Urothelium cell line (cell line): ENCODE measurements at regions not wholly inside any gene's neighbourhood (a gene's known extent, or its start where the extent isn't known, plus 50 kb on each side); places are given as distances from the start of the nearest gene placed in this dataset.

ENCODE experiments used
- DNase-seq: peaks from one replicate; pipeline ENCODE4 v3.0.0; 2011; ENCODE audit warnings: low spot score, mixed read lengths
- FAIRE-seq: peaks from 2 replicates; lab custom pipeline; 2011; peaks lifted over from hg19 to GRCh38; lab: Jason Lieb, UNC

DNA sequence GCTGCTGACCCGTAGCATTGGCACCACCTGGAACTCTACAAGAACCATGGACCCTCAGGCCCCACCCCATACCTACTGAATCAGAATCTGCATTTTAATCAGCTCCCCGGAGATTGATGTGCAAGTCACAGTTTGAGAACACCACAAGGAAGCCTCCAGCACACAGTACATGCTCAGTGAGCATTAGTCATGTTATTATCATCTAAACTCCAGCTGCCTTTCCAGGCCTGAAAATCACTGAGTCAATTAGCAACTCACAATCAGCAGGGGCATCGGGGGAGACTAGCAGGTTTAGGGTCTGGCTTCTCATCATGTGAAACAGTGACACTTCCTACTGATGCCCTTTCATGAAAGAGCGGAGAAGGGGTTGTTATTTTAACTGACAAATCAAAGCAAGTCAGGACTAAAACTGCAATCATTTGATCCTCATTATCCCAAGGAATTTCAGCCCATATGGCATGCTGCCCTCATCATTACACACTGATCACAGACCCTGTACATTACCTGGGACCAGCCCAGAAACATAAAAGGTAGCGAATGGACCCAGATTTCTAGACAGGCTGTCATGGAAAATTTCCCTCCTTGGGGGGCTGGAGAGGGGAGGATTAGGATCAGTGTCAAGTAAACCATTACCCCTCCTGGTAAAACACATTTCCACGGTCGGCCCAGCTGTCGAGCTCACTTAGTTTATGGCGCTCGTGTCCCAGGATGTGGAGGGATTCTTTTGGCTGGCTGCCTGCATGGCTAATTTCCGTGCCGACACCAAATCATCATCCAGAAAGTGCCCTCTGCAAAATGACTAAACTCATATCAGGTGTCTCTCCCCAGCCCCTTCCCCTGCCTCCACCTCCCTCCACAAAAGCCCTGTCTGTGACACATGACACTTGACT lies 122.8 kb downstream of the PRLHR start:
- no peak for FAIRE-seq

DNA sequence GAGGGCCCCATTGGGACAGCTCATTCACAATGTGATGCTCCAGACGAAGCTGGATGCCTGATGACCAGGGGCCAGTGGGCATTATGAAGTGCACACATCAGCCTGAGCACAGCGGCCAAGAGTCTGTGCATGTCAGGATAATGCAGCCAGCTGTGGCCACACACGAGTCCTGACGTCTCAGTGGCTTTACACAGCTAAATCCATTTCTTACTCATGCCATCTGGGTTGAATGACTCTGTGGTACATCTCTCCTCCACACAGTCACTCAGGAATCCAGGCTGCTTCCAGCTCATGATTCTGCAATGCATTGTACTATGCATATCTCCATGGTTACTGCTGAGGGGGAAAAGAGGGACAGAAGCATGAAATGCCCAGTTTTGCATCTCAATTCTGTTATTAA lies 123.6 kb downstream of the PRLHR start:
- peak; percentile 58 for FAIRE-seq
- DNase-seq, result peak; percentile 43

More for the DNA sequence above, 122.8 kb downstream of the PRLHR start:
- DNase-seq, result no peak

DNA sequence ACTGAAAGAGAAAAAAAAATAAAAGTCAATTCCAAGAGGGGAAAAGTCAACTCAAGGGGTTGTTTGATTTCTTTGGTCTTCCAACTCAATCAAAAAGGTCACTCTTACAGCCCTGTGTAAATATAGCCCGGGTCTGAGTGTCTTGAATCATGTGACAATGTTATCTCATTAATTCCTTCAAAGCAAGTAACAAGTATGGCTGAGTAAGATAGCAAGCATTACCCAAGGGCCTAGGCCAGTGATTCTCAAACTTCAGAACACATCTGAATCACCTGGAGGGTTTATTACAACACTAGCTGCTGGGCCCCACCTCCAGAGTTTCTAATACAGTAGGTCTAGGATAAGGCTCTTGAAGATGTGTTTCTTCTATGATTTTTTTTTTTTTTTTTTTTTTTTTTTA lies 125.0 kb downstream of the PRLHR start:
- DNase-seq, result no peak
- FAIRE-seq, result no peak

DNA sequence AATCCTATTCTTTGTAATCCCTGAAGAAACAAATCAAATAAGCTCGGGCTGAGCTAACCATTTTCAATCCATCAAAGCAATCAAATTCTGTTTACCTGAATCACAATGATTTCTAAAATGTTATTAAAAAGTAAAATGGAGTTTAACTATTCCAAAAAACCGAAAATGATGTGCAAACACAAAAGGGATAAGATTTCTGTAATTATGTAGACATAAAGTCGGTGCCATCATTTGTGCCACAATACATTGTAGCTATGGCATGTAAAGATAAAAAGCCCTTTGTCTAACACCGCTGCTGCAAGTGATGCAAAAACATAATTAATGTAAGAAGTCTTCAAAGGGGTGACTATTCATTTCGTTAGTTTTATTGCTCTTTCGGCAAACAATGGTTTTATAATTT lies 125.1 kb upstream of the FAM204A start:
- no peak for FAIRE-seq
- DNase-seq, result no peak

DNA sequence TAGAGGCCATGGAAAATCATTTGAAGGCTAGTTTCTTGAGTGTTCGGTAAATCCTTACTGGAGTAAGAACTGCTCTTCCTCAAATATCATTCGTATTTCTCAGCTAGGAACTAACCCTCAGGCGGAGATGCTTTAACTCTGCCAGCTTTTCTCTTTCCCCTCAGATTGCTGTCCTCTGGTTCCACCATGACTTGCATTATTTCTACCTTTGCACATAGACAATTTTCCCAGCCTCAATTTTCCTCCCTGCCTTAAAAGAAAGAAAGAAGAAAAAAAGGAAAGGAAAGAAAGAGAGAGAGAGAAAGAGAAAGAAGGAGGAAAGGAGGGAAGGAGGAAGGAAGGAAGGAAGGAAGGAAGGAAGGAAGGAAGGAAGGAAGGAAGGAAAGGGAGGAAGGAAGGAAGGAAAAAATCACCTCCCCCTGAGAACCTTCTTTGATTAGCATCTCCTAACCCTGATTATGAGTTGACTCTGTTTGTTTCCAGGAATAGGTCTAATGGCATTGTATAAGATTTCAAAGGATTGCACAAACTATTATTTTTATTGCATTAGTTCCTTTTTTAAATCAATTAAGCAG lies 123.3 kb upstream of the FAM204A start:
- DNase-seq (no peak), FAIRE-seq (no peak)

DNA sequence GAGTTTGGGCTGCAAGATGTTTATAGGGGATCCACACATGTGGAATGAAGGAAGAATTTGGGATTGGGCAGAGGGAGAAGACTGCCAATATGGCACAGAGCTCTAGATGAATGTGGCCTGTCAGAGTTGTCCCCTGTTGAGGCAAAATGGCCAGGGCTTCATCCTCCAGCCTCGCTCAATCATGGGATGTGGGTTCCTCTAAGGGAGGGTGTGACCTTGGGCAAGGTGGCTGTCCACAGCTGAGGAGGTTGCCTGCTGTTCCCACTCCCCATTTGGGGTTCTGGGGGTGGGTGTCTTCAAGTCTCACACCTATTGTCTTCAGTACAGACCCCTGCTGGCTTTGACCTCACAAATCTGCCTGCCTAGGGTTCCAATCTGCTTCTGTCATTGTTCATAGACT lies 121.6 kb upstream of the FAM204A start:
- no peak for FAIRE-seq
- no peak for DNase-seq

DNA sequence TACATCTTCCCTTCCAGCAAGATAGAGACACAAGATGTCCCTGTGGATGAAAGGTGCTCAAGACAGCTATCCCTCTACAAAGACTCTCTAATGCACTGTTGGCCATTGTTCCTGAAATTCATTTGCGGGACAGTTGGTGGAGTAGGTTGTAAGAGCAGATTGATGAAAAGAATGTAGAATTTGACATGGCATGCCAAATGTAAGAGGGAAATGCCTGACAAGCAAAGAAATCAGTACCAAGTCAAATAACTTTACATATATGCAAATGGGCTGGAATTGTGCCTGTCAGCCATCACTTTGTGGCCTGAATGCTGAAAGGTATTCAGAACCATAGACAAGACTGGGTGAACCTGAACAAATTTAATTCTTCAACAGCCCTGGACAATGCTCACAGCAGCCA lies 120.3 kb upstream of the FAM204A start:
- FAIRE-seq (no peak), DNase-seq (no peak)

DNA sequence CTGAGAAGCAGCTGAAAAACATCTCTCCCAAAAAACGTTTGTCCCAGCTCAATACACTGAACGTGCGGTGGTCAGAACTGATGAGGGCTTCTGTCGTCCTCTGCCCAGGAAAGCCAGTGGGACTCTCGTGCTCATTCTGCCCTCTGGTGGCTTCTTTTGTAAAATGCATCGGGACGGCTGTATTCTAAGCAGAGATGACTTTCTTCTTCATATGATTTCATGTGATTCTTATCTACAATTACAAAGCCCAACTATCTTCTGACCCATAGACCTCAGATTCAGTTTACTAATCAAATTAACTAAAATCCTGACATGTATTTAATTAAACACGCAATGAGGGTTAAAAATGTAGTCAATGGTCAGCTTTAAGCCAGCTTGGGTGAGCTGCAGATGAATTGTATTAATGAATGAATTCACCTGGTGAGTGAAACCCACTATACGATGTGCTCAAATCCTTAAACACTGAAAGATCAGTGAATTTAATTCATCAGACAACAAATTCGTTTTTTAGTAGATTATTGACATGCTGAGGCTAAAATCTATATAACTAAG lies 117.6 kb upstream of the FAM204A start:
- DNase-seq, result peak; percentile 78
- FAIRE-seq, result no peak

DNA sequence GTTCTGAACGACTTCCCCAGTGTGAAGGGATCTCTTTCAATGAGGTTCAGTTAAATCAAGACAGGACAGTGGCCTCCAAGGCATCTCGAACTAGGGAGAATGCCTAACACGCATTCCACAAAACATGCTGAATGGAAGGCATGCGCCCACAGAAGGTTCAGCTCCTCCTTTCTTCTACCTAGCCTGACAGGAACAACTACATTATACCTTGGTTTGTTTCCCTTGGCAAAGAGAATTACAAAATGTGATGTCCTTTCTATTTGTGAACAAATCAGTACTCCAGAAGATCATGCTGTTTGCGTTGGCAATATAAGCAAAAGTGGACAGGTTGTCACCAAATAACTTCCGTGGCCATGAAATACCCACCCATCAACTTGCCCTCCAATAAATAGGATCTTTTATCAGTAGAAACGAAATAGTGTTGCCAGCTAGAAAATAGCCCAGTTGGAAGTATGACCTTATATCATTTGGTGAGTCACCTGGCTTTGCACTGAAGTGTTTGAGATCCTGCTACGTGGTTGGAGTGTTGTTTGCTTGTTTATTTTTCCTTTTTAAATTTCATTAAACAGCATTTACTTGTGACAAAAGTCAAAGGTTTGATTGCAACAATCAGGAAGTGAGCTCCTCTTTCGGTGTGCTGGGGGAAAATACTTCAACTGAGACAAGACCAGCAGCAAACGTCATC lies 117.0 kb upstream of the FAM204A start:
- no peak for DNase-seq
- FAIRE-seq, result no peak

DNA sequence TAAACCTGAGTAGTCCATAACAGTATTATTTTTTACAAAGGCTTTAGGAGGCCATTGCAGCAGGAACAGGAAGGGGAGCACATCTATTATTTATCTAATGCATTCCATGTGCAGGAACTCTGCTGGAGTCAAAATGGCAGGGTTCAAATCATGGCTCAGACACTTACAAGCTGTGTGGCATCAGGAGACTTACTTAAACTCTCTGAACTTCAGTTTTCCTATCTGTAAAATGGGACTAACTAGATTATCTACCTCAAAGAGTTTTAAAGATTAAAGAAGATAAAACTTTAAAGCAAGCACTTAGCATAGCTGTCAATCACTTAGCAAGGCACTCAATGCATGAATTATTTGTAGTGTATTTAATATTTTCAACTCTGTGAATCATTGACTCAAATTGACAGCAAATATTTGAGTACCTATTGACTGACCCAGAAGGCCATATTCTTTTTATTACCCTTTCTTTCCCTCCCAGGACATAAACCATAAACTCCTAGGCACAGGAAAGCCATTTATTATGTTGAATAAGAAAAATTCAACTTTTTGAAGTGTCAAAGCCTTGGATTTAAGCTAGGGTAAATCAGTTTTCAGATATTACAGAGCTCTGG lies 115.8 kb upstream of the FAM204A start:
- FAIRE-seq (no peak), DNase-seq (no peak)

DNA sequence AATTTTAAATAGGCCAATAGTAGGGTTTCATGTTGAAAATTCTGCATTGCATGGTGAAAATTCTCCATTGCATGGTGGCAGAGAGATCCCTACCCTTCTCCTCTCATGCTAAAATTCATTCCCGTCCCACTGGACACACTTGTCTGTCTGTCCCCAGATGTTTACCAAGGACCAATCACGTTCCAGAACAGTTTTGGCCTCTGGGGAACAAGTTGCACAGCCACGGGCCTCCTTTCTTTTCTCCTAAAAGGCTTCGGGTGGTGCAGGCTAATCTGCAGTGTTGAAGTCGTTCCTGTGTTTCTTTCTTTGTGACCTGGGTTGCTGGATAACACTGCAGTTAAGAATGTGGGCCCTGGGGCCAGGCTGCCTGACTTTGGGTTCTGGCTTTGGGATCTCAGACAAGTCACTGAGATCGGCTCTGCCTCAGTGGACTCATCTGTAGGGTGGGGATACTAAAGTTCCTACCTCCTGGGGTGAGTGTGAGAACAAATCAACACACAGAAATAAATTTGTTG lies 113.1 kb upstream of the FAM204A start:
- no peak for DNase-seq
- FAIRE-seq, result no peak

DNA sequence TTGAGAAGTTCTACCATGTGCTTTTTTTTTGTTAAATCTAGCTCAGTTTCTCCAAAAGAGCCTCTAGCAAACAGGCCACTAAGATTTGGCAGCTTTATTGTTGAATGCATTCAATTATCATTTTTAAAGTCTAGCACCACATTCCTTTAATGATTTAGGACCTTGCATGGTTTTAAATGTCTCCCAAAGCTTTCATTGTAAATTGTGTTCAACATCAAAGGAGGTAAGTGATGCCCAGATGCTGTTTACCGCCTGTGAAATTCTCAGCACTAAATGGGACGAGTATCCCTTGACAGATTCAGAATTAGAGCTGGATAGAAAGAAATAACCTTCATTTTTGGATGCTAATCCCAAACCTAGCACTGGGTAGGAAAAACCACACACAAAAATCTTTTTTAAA lies 112.1 kb upstream of the FAM204A start:
- no peak for FAIRE-seq

DNA sequence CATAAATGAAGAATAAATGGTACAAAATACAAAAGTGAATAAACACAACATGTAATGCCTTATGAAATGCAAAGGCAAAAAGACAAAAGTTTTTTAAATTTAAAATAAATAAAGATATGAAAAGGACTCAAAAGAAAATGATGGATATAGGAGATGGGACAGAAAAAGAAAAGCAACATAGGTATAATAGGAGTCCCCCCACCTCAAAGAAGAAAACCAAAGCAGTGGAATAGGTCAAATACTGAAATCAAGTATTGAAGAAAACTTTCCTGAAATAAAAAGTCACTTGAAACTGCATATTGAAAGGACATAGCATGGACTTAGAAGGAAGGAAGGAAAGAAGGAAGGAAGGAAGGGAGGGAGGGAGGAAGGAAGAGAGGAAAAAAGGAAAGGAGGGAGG lies 110.0 kb upstream of the FAM204A start:
- FAIRE-seq (no peak), DNase-seq (no peak)

More for the DNA sequence above, 112.1 kb upstream of the FAM204A start:
- DNase-seq, result no peak

DNA sequence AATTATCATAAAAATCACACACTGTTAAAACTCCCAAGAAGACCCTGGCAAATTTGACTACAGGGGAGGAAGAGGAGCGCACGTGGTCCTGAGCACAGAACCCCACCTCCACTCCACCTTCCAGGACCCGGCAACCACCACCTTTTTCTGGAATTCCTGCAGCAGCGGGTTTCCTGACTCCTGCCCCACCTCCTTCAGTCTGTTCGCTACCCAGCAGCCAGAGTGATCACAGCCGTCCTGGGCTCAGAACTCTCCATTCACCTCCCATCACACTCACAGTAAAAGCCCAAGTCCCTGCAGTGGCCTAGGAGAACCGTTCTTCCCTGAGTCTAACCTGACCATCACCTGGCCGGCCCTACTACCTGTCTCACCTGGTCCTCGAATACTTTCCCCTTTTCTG lies 107.4 kb upstream of the FAM204A start:
- no peak for FAIRE-seq

DNA sequence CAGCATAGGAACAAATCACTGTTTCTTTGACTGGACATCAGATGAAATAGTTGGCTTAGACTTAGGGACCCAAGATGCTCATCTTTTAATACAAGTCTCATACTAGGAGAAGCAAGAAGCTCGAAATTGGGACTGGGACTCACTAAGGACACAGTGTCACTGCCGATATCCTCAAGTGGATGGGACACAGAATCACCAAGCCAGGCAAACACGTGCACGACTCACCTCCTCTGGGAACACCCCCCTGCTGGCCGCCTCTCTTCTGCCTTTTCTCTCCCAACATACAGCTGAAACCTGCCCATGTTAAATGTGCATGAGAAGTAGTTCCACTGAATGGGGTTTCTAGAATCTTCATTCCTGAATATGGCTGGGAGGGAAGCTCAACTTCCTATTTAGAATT lies 106.6 kb upstream of the FAM204A start:
- DNase-seq (no peak), FAIRE-seq (no peak)

More for the DNA sequence above, 107.4 kb upstream of the FAM204A start:
- no peak for DNase-seq

DNA sequence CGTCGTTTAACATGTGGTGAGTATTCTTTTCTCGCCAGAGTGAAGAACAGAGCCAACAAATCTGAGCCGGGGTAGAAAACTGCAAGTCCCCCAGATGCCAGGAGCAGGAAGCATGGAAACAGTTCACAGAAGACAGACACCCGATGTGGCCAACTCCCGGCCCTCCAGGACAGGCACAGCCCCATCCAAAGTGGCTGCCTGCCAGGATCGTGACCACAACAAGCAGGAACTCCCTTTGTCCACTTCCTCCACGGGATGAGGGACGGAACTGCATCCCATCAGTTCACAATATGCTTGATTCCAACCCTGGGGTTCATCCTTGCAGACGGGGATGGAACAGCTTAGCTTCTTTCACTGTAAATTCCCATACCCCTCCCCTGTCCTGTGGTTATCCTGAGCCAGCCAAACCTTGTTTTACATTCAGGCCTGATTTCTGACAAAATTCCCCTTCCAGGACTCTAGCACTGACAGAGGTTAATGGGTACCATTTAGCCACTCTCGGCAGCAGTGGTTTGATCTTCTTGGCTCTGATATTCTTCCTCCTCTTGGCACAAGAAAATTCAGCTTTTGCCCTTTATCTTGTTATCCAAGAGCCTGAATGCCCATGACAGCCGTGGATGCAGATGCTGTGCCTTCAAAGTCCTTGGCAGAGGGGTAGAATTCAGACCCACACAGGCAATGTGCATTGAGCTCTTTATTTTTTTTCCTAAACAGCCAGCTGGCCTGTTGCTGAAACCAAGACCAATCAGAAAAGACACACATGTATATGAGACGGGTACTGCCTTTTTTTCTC lies 105.5 kb upstream of the FAM204A start:
- DNase-seq, result peak; percentile 50
- FAIRE-seq, result no peak

DNA sequence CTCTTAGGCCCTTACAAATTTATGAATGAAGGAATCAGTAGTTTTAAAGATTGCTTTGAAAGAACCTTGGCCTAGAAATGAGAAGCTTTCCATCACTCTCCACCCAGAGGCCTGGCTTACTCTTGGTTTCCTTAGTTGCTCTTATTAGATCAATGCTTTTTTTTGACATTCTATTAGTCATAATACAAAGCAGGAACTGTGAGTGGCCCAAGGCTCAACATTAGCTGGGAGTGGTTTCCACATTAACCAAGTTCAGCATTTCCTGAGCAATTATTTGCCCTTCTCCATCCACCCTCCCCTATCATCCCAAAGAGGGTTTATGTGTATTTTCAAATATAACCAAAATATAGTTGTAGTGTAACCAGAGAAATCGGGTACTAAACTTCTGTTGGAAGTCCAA lies 103.4 kb upstream of the FAM204A start:
- FAIRE-seq, result no peak
- no peak for DNase-seq

DNA sequence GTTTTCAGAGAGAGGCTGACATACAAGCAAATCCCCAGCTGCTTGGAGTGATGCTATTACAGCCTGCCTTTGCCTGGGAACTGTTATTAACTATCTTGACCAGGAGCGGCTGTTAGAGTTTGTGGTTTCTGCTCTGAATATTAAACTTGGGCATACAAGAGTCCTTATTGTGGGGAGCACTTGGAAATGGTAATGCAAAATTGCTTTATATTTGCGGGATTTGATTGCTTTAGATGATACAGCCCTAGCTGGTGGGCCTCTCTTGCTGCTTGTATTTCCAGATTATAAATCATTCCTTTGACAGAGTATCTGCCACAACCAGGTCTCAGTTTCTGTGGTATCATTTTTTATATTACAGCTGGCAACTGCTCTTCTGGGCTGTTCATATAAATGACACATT lies 101.9 kb upstream of the FAM204A start:
- DNase-seq (no peak), FAIRE-seq (no peak)

DNA sequence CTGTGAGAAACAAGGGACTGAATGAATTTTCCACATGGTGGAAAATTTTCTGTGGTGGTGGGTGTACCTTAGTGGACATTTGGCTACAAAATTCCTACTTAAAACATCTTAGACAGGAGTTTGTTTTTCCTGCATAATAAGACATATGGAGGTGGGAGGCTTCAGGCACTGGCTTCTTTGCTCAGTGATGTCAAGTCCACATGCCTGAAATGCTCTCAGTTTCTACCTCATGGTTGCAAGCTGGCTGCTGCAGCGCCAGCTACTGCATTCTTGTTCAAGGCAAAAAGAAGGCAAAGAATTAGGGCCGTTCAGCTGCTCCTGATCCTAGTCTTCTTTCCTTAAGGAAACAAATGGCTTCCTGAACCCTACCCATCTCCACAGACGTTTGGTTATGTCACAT lies 99.9 kb upstream of the FAM204A start:
- DNase-seq (no peak), FAIRE-seq (no peak)

DNA sequence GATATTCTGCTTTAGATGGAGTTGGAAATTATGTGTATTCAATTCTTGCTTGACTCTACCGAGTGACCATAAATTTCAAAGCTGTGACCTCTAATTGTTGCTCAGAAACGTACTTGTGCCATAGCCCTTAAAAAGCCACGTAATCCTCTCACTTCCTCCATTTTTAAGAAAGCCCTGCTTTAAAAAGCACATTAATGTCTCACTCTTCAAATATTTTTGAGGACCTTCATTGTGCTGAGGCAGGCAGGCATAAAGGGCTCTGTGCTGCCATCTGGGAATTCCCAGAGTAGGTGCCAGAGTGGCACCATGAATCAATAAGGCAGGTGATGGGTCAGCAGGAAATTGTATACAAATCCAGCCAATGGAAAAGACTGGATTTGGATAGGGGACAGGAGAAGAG lies 97.7 kb upstream of the FAM204A start:
- FAIRE-seq (no peak), DNase-seq (no peak)
